Gastroesophageal sphincter (tissue), 4 donors: ENCODE measurements at regions not wholly inside any gene's neighbourhood (a gene's known extent, or its start where the extent isn't known, plus 50 kb on each side); places are given as distances from the start of the nearest gene placed in this dataset.

Experiments
- ATAC-seq: fragments of 150-250 bp; one replicate; pipeline ENCODE4 v1.9.1; 2016; ENCODE audit warnings: mild to moderate bottlenecking, moderate library complexity
- H3K27ac ChIP-seq, 4 donors: fragments of 200-600 bp; sonication (generic) in 3 of 4; 1 replicate in 3 of 4; 2 replicates in 1 of 4; pipeline ENCODE4 v1.5.1; 2016 to 2019
- H3K27me3 ChIP-seq: fragments of 200-600 bp; sonication (generic); one replicate; pipeline ENCODE4 v1.5.1; 2019
- H3K36me3 ChIP-seq, 2 donors: fragments of 200-600 bp; sonication (generic); one replicate each; pipeline ENCODE4 v1.5.1; 2019; ENCODE audit warnings: control low read depth in 1 of 2
- H3K4me1 ChIP-seq, 3 donors: fragments of 200-600 bp; sonication (generic); 1 replicate in 2 of 3; 2 replicates in 1 of 3; pipeline ENCODE4 v1.5.1; 2016 to 2019; ENCODE audit warnings: control low read depth in 2 of 3
- H3K4me3 ChIP-seq, 2 donors: fragments of 200-600 bp; sonication (generic); one replicate each; pipeline ENCODE4 v1.5.1; 2019; ENCODE audit warnings: mild to moderate bottlenecking in 1 of 2, moderate library complexity in 1 of 2
- H3K9me3 ChIP-seq, 3 donors: fragments of 200-600 bp; sonication (generic); one replicate each; pipeline ENCODE4 v1.5.1; 2017 to 2019; ENCODE audit warnings: control low read depth in 2 of 3
- CTCF ChIP-seq, 4 experiments: fragments of 200-600 bp in 2 of 4; fragments of 450-650 bp in 2 of 4; sonication (generic) in 1 of 4; IDR thresholded peaks; one replicate each; pipeline ENCODE4 v1.5.1; 2017 to 2019; ENCODE audit warnings: antibody characterized with exemption in 4 of 4, mild to moderate bottlenecking in 2 of 4, moderate library complexity in 2 of 4
- EP300 ChIP-seq: sonication (generic); formaldehyde crosslinking; IDR thresholded peaks from one replicate; pipeline ENCODE4 v1.6.1; 2017; ENCODE audit warnings: antibody characterized with exemption, mild to moderate bottlenecking
- POLR2A ChIP-seq, 2 donors: fragments of 450-650 bp; IDR thresholded peaks; one replicate each; pipeline ENCODE4 v1.6.1; 2017; ENCODE audit warnings: antibody characterized with exemption in 2 of 2, mild to moderate bottlenecking in 2 of 2, moderate library complexity in 1 of 2
- POLR2AphosphoS5 ChIP-seq: sonication (generic); formaldehyde crosslinking; IDR thresholded peaks from one replicate; pipeline ENCODE4 v1.6.1; 2017; ENCODE audit warnings: antibody characterized with exemption
- WGBS, 2 donors: methylation state at CpG; one replicate each; pipeline ENCODE4 v1.1.5; 2018; ENCODE audit warnings: low coverage in 1 of 2; 5-methylcytosine and 5-hydroxymethylcytosine counted together

GRCh38 chr4:128721896-128722295 lies 87.6 kb upstream of the JADE1 start:
- no peaks in the 10 kb centered on the region for H3K36me3 ChIP-seq
- ATAC-seq: no peak
- no peaks in the 10 kb centered on the region for H3K27me3 ChIP-seq
- no peaks in the 10 kb centered on the region for H3K9me3 ChIP-seq
- no peak overlapping the region for H3K27ac ChIP-seq
- peaks cover 0 to 20% (median under 1%) of the 10 kb centered on the region in 3 donors for H3K4me1 ChIP-seq
- 59 to 60% methylated on average over 1 to 4 of the region's 4 CpGs for WGBS, 2 donors
- H3K4me3 ChIP-seq: no peak overlapping the region
- TF ChIP-seq EP300 (no peak), POLR2AphosphoS5 (no peak), CTCF (IDR thresholded peaks at IDR 0.05) (no peak), POLR2A (IDR thresholded peaks at IDR 0.05) (no peak)

DNA sequence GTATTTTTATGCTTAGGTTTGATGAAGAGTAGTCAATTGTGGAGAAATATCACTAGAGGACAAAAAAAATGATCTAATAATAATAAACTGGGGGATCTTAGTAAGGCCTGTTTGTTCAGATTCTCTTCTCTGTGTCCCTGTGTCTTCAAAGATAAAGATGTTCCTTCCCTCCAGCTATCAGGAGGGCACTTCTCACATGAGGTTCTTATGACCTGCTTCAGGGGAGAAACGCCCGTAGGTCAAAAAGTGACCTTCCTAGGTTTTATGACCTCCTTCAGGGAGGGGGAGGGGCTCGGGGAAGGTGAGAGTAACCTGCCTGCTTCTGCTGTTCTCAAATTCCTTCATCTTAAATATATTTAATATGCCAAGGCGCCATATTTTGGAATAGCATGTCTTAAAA lies 89.2 kb upstream of the JADE1 start:
- Histone ChIP-seq H3K4me3 (no peak overlapping the region), H3K27me3 (no peaks in the 10 kb centered on the region), H3K9me3 (no peaks in the 10 kb centered on the region), H3K4me1 (peaks cover 4 to 32% (median 13%) of the 10 kb centered on the region in 3 donors), H3K36me3 (no peaks in the 10 kb centered on the region), H3K27ac (no peak overlapping the region)
- 95 to 100% methylated on average over 1 to 4 of the region's 4 CpGs for WGBS, 2 donors
- ATAC-seq: no peak
- no peak for TF ChIP-seq CTCF (IDR thresholded peaks at IDR 0.05)
- TF ChIP-seq EP300: no peak
- no peak for TF ChIP-seq POLR2AphosphoS5
- TF ChIP-seq POLR2A (IDR thresholded peaks at IDR 0.05): no peak

- Histone ChIP-seq H3K36me3 (no peaks in the 10 kb centered on the region), H3K27me3 (no peaks in the 10 kb centered on the region), H3K27ac (no peak overlapping the region), H3K9me3 (no peaks in the 10 kb centered on the region), H3K4me1 (peaks cover 4 to 32% (median 13%) of the 10 kb centered on the region in 3 donors), H3K4me3 (no peak overlapping the region)
- 83 to 92% methylated on average over 1 of the region's 1 CpG for WGBS, 2 donors
- TF ChIP-seq POLR2AphosphoS5 (peak; percentile 67), CTCF (IDR thresholded peaks at IDR 0.05) (no peak), POLR2A (IDR thresholded peaks at IDR 0.05) (no peak), EP300 (no peak)
- ATAC-seq: peak; percentile 49
Observed at GRCh38 chr4:128718768-128719167, 90.7 kb upstream of the JADE1 start.

DNA sequence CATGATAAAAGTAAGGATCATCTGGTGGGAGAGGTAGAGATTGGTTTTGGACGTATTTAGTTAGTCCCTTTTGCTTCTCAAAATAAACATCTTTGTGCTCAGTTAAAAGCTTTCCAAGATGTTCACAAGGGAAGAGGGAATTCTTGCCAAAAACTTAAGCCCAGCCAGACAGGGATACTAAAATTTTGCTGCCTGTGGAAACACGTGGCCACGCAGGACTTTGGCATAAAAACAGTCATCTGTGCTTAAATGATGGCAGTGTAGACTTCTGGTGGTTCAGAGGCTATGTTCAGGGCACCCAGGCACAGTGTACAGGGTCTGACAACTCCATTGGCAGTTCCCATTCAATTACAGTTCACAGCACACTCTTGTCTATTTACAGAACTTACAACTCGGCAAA lies 93.2 kb upstream of the JADE1 start:
- TF ChIP-seq CTCF (IDR thresholded peaks at IDR 0.05) (no peak), POLR2AphosphoS5 (peak; percentile 48)
- Histone ChIP-seq H3K9me3 (no peaks in the 10 kb centered on the region), H3K36me3 (no peaks in the 10 kb centered on the region), H3K4me1 (peaks cover 4 to 32% (median 13%) of the 10 kb centered on the region in 3 donors), H3K27ac (peak overlapping the region; percentile 40 to 77 (median 73)), H3K4me3 (no peak overlapping the region), H3K27me3 (no peaks in the 10 kb centered on the region)
- WGBS, 2 donors: 9 to 21% methylated on average over 4 of the region's 4 CpGs
- ATAC-seq: peak; percentile 42

DNA sequence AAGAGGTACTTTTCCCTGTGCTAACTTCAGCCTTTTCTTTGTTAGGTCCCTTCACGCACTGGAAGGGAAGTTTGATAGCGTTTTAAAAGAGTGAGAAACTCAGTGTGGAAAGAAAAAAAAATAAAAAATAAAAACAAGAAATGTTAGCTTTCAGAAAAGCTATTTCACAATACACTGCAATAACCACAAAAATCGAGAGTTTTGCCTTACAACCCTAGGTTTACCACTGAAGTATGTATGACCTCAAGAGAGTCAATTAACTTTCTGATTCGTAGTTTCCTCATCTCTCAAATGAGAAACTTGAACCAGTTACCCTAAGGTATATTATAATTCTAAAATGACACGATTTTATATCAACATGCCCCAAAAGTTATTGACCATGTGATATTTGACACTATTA lies 93.9 kb upstream of the JADE1 start:
- no peaks in the 10 kb centered on the region for H3K36me3 ChIP-seq
- H3K9me3 ChIP-seq: no peaks in the 10 kb centered on the region
- peak overlapping the region in 3 of 4 donors; percentile 40 to 77 (median 75) for H3K27ac ChIP-seq
- TF ChIP-seq POLR2A (IDR thresholded peaks at IDR 0.05): no peak
- TF ChIP-seq POLR2AphosphoS5: no peak
- TF ChIP-seq EP300: no peak
- TF ChIP-seq CTCF (IDR thresholded peaks at IDR 0.05): no peak
- 79 to 85% methylated on average over 4 to 5 of the region's 5 CpGs for WGBS, 2 donors
- peaks cover 4 to 32% (median 13%) of the 10 kb centered on the region in 3 donors for H3K4me1 ChIP-seq
- no peaks in the 10 kb centered on the region for H3K27me3 ChIP-seq
- H3K4me3 ChIP-seq: no peak overlapping the region
- no peak for ATAC-seq
